Activated CD4-positive, alpha-beta T cell treated with anti-CD3 and anti-CD28 coated beads for 4 hours (primary cell): ENCODE measurements at regions not wholly inside any gene's neighbourhood (a gene's known extent, or its start where the extent isn't known, plus 50 kb on each side); places are given as distances from the start of the nearest gene placed in this dataset.

Experiments used
- DNase-seq, 2 donors: peaks; one replicate each; pipeline ENCODE4 v3.0.0-alpha.2; 2020

GRCh38 chr2:111705239-111705638 lies 178.8 kb downstream of the ANAPC1 start:
- DNase-seq: no peak

DNA sequence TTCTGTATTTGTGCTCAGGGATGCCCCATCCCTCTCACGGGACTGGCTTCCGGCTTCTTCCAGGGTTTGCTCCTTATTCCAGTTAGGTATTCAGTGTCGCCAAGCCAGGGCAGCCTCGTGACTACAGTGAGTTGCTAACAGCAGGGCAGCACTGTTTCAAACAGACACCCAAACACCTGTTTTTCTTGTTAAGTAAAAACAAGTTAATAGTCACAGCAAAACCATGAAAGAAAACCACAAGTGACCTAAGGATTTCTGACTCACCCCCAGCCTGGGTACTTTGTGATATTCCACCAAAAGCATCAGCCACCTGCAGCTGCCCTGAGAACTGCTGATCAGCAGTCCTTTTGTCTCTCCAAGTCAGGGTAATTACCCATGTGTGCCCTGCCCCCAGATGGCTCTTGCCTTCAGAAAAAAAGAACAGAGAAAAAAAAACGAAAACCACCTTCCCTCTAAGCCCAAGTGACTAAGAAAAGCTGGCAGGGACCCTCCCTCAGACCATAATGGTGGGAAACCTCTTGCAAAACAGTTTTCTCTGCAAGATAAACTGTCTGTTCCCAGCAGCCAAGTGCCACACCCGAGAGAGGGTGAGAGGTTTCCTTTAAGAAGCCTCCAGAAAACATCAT lies 178.2 kb downstream of the ANAPC1 start:
- peak; percentile 20 to 42 for DNase-seq

DNA sequence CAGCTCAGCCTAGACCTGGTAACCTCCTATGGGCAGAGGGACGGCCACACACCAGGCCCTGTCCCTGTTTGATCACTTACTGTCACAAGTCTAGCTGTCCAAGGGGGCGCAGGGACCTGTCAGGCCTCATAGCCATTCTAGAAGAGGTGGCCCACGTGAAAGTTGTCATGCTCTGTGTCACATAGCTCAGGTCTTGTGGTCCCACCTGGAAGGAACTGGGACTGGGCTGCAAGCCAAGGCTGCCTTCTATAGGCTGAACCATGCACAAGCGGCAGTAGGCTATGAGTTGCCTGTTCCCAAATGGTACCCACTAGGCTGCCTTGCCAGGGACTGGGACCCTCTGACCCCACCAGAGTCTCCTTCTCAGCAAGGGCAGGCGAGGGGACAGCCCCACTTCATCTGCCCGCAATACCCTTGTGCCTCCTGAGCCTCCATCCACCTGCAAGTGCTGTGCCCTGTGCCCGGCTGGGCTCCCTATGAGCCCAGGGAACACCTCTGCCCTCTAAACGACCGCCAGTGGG lies 177.5 kb downstream of the ANAPC1 start:
- no peak for DNase-seq

- DNase-seq: no peak
These were observed 176.3 kb downstream of the ANAPC1 start for GRCh38 chr2:111707700-111708099.

- no peak for DNase-seq
These were observed 175.4 kb downstream of the ANAPC1 start for GRCh38 chr2:111708476-111709180.

DNA sequence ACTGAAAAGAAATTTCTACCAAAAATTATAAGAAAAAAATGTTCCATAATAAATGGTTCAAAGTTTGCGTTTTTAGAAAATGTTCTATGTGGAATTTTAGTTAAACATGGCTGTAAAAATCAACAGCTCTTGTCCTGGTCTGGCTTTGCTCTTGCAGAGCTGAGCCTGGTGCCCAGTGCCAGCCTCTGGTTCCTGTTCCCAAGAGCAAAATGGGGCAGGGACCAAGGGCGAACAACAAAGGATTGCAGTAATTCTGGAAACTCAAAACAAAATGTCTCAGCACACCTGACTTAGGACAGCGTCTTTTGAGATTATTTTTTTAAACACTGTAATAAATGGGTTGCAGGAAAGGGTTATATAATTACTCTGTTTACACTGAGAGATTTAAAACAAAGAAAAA lies 174.7 kb downstream of the ANAPC1 start:
- no peak for DNase-seq

GRCh38 chr2:111710085-111710484 lies 173.9 kb downstream of the ANAPC1 start:
- no peak for DNase-seq

- no peak for DNase-seq
These were observed 173.4 kb downstream of the ANAPC1 start for GRCh38 chr2:111710613-111711012.

- DNase-seq: no peak
These were observed 172.7 kb downstream of the ANAPC1 start for GRCh38 chr2:111711270-111711669.

DNA sequence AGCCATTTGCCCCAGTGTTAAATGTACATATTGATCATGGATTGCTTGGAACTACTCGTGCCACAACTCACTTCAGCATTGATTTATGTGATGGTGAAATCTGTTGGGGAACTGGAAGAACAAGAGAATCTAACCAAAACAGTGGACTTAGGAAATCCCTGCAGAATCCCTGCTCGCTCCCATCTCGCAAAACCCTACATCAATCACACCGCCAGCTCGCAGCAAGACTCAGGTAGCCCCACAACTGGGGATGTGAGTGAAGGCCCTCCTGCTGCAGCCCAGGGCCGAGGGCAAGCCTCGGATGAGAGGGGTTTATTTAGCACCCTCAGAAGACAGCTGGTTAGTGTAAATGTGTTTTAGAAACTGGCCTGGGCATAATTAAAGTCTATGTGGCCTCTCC lies 171.6 kb downstream of the ANAPC1 start:
- no peak for DNase-seq

GRCh38 chr2:111712940-111713515 lies 171.0 kb downstream of the ANAPC1 start:
- no peak for DNase-seq

DNA sequence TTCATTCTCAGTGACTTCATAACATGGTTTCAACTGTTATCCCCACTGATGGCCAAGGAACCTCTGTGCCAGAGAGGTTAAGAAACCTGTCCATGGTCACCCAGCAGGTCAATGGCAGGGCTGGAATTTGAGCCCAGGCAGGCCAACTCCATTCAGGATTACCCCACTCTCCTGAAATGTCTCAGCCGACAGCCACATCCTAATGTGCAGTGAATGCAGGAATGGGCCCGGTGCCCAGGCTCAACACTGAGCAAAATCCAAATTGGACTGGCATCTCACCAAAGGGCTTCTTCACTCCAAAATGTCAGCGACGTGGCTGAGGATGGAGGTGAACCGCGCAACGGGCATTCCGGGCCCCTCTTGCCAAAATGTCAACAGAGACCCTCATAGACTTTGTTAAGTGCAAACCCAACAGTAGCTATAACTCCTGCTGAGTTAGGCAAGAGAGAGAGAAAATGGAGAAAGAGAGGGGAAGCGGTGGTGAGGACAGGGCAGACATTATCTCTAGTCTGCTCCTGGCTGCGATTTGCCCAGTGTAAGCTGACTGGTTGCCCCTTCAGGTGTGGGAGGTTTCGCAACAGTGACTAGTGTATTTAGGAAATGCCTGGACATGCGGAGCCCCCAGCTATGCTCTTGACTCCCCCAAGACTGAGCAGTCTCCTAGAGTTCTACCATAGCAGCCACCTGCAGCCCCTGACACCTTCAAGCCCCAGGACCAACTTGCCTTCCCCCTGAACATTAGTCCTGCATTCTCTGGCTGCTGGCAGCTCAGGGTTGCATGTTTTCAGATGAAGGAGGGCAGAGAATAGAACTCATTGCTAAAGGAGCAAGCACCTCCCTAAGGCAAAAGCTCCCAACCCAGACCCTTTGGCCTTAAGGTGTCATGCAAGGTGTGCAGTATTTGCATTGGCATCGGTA lies 167.7 kb downstream of the ANAPC1 start:
- no peak for DNase-seq

DNA sequence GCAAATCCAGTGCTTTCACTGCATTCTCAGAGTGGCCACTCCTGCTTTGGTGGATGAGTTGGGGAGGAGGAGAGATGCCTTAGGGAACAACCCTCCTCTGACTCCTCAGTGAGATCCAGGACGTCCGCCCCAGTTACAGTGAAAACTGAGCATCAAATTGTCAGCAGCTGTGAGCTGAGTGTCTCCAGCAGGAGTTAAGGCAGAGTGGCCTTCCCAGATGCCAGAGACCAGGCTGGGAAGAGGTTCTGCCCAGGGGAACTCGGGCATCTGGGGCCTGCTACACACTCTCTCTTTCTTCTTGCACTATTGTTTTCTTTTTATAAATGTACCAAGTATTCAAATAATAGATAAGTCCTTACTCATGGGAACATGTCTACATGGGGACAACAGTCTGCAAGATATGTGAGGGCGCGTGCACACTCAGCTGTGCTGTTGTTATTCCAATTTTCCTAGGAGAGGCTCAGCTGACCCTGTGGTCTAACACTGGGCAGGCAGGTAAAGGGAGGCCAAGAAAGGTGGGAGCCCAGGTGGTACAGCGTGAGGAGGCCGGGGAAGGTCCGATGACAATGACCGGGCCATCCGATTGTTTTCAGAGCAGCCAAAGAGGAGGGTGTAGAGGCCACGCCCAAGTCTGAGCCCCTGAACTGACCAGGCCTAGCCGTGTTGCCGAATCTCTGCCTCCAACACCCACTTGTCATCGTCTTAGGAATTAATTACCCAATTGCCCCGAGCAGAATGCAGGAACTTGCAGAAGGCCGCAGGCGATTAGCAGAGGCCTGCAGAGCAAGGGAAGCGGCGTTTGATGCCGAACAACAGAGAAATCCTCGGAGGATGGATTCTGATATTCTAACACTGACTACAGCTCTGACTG lies 166.9 kb downstream of the ANAPC1 start:
- no peak for DNase-seq
